HCEC 1CT (cell line): ENCODE measurements at regions not wholly inside any gene's neighbourhood (a gene's known extent, or its start where the extent isn't known, plus 50 kb on each side); places are given as distances from the start of the nearest gene placed in this dataset.
"Not testable (repeated sequence)": the region's sequence is repeated elsewhere in the genome, so short reads cannot be mapped to it uniquely, and the experiment has no call there.

Experiments
- DNase-seq: peaks from one replicate; pipeline ENCODE4 v3.0.0-alpha.2; 2017

GRCh38 chr6:15922510-15923250, 206.2 kb upstream of the MYLIP start:
- DNase-seq, result no peak

GRCh38 chr6:15921243-15921642, 207.6 kb upstream of the MYLIP start:
- DNase-seq, result no peak

GRCh38 chr6:15916581-15916980, 212.3 kb upstream of the MYLIP start:
- DNase-seq, result no peak

- no peak for DNase-seq
These were observed 213.2 kb upstream of the MYLIP start for GRCh38 chr6:15915508-15916178.

- DNase-seq, result no peak
These were observed 214.3 kb upstream of the MYLIP start for GRCh38 chr6:15914553-15914952.

GRCh38 chr6:15913573-15913972, 215.3 kb upstream of the MYLIP start:
- DNase-seq, result no peak

- DNase-seq, result no peak
These were observed 216.1 kb upstream of the MYLIP start for GRCh38 chr6:15912505-15913400.

- DNase-seq, result no peak
These were observed 217.0 kb upstream of the MYLIP start for GRCh38 chr6:15911753-15912504.

- DNase-seq, result no peak
These were observed 219.4 kb upstream of the MYLIP start for GRCh38 chr6:15909290-15910070.

- DNase-seq, result no peak
These were observed 220.0 kb upstream of the MYLIP start for GRCh38 chr6:15908871-15909270.

- DNase-seq, result no peak
These were observed 220.9 kb upstream of the MYLIP start for GRCh38 chr6:15907914-15908518.

GRCh38 chr6:15907220-15907913, 221.5 kb upstream of the MYLIP start:
- DNase-seq, result not testable (repeated sequence)

GRCh38 chr6:15906420-15907016, 222.4 kb upstream of the MYLIP start:
- no peak for DNase-seq

- DNase-seq, result no peak
These were observed 223.1 kb upstream of the MYLIP start for GRCh38 chr6:15905488-15906419.

GRCh38 chr6:15904651-15905376, 224.1 kb upstream of the MYLIP start:
- no peak for DNase-seq

- DNase-seq, result no peak
These were observed 227.5 kb upstream of the MYLIP start for GRCh38 chr6:15901141-15902115.

GRCh38 chr6:15898693-15899092, 230.2 kb upstream of the MYLIP start:
- DNase-seq, result no peak
